Astrocyte (in vitro differentiated cells and primary cell): ENCODE measurements at regions not wholly inside any gene's neighbourhood (a gene's known extent, or its start where the extent isn't known, plus 50 kb on each side); places are given as distances from the start of the nearest gene placed in this dataset.

Source experiments
- DNase-seq: peaks from one replicate; pipeline ENCODE4 v3.0.0-alpha.2; 2010; ENCODE audit warnings: low read depth
- FAIRE-seq: peaks from 2 replicates; lab custom pipeline; 2011; peaks lifted over from hg19 to GRCh38; lab: Jason Lieb, UNC
- H2AFZ ChIP-seq: 2 replicates; pipeline ENCODE4 v1.6.0; 2012; ENCODE audit warnings: low read depth, low read length, inconsistent platforms
- H3K27ac ChIP-seq: 2 replicates; pipeline ENCODE4 v1.5.1; 2011; ENCODE audit warnings: low read depth, low read length, inconsistent platforms
- H3K27me3 ChIP-seq: 2 replicates; pipeline ENCODE4 v1.6.0; 2011; ENCODE audit warnings: low read length, inconsistent platforms; ENCODE audit not compliant: insufficient read depth
- H3K36me3 ChIP-seq: 2 replicates; pipeline ENCODE4 v1.5.1; 2011; ENCODE audit warnings: low read length, inconsistent platforms; ENCODE audit not compliant: insufficient read depth
- H3K4me1 ChIP-seq: 2 replicates; pipeline ENCODE4 v1.5.1; 2011; ENCODE audit warnings: low read length, inconsistent platforms; ENCODE audit not compliant: insufficient read depth
- H3K4me2 ChIP-seq: 2 replicates; pipeline ENCODE4 v1.6.0; 2012; ENCODE audit warnings: low read length, inconsistent platforms
- H3K4me3 ChIP-seq: 2 replicates; pipeline ENCODE4 v1.5.1; 2011; ENCODE audit warnings: low read depth, mild to moderate bottlenecking, low read length, inconsistent platforms; ENCODE audit not compliant: insufficient read depth
- H3K79me2 ChIP-seq: 2 replicates; pipeline ENCODE4 v1.6.0; 2012; ENCODE audit warnings: mild to moderate bottlenecking, low read length, inconsistent platforms; ENCODE audit not compliant: insufficient read depth
- H3K9ac ChIP-seq: 2 replicates; pipeline ENCODE4 v1.6.0; 2012; ENCODE audit warnings: mild to moderate bottlenecking, low read length, inconsistent platforms
- H3K9me3 ChIP-seq: 2 replicates; pipeline ENCODE4 v1.5.1; 2012; ENCODE audit warnings: low read depth, mild to moderate bottlenecking, low read length, inconsistent platforms; ENCODE audit not compliant: insufficient read depth
- H4K20me1 ChIP-seq: 2 replicates; pipeline ENCODE4 v1.6.0; 2012; ENCODE audit warnings: low read length, inconsistent platforms; ENCODE audit not compliant: insufficient read depth
- H3K27ac Mint-ChIP-seq: one replicate; pipeline ENCODE4 v1.8.0; 2021; ENCODE audit warnings: mild to moderate bottlenecking, mixed read lengths; ENCODE audit not compliant: unreplicated experiment
- H3K27me3 Mint-ChIP-seq: one replicate; pipeline ENCODE4 v1.8.0; 2021; ENCODE audit warnings: low read depth, mixed read lengths; ENCODE audit not compliant: unreplicated experiment
- H3K36me3 Mint-ChIP-seq: one replicate; pipeline ENCODE4 v1.8.0; 2021; ENCODE audit warnings: low read depth, mixed read lengths; ENCODE audit not compliant: unreplicated experiment
- H3K4me1 Mint-ChIP-seq: one replicate; pipeline ENCODE4 v1.8.0; 2021; ENCODE audit warnings: low read depth, mixed read lengths; ENCODE audit not compliant: unreplicated experiment
- H3K4me3 Mint-ChIP-seq: one replicate; pipeline ENCODE4 v1.8.0; 2021; ENCODE audit warnings: mild to moderate bottlenecking, moderate library complexity, mixed read lengths; ENCODE audit not compliant: unreplicated experiment
- H3K9me3 Mint-ChIP-seq: one replicate; pipeline ENCODE4 v1.8.0; 2021; ENCODE audit warnings: mild to moderate bottlenecking, mixed read lengths; ENCODE audit not compliant: unreplicated experiment
- EZH2 ChIP-seq: IDR thresholded peaks from 2 replicates; pipeline ENCODE4 v1.6.1; 2012; ENCODE audit warnings: mild to moderate bottlenecking, low read length, inconsistent platforms; ENCODE audit not compliant: insufficient read depth
- TF ChIP-seq, protein P1 (sequence below): IDR thresholded peaks from 2 replicates; pipeline ENCODE4 v1.5.1; 2011; ENCODE audit warnings: low read depth, mild to moderate bottlenecking, inconsistent platforms, low read length, moderate library complexity; ENCODE audit not compliant: insufficient read depth

GRCh38 chr5:116880601-116881000 lies 306.0 kb upstream of the SEMA6A start:
- FAIRE-seq (no peak), DNase-seq (no peak)
- H3K36me3 Mint-ChIP-seq = no peaks in the 10 kb centered on the region
- peaks cover 2% of the 10 kb centered on the region for H3K27me3 Mint-ChIP-seq
- peaks cover 7% of the 10 kb centered on the region for H3K4me1 Mint-ChIP-seq
- no peaks in the 10 kb centered on the region for H3K27me3 ChIP-seq
- no peak overlapping the region for H3K9ac ChIP-seq
- no peaks in the 10 kb centered on the region for H3K9me3 ChIP-seq
- no peak overlapping the region for H3K27ac ChIP-seq
- no peak overlapping the region for H2AFZ ChIP-seq
- no peaks in the 10 kb centered on the region for H3K36me3 ChIP-seq
- H4K20me1 ChIP-seq = no peaks in the 10 kb centered on the region
- H3K4me1 ChIP-seq = no peaks in the 10 kb centered on the region
- no peaks in the 10 kb centered on the region for H3K9me3 Mint-ChIP-seq
- no peaks in the 10 kb centered on the region for H3K79me2 ChIP-seq
- no peak overlapping the region for H3K4me3 ChIP-seq
- TF ChIP-seq EZH2 = no peak
- TF ChIP-seq, protein P1, sequence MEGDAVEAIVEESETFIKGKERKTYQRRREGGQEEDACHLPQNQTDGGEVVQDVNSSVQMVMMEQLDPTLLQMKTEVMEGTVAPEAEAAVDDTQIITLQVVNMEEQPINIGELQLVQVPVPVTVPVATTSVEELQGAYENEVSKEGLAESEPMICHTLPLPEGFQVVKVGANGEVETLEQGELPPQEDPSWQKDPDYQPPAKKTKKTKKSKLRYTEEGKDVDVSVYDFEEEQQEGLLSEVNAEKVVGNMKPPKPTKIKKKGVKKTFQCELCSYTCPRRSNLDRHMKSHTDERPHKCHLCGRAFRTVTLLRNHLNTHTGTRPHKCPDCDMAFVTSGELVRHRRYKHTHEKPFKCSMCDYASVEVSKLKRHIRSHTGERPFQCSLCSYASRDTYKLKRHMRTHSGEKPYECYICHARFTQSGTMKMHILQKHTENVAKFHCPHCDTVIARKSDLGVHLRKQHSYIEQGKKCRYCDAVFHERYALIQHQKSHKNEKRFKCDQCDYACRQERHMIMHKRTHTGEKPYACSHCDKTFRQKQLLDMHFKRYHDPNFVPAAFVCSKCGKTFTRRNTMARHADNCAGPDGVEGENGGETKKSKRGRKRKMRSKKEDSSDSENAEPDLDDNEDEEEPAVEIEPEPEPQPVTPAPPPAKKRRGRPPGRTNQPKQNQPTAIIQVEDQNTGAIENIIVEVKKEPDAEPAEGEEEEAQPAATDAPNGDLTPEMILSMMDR = no peak
- no peak overlapping the region for H3K4me3 Mint-ChIP-seq
- H3K27ac Mint-ChIP-seq = no peak overlapping the region
- H3K4me2 ChIP-seq = no peak overlapping the region

- Histone ChIP-seq H4K20me1 (no peaks in the 10 kb centered on the region), H3K27ac (no peak overlapping the region), H3K9me3 (no peaks in the 10 kb centered on the region), H3K9ac (no peak overlapping the region), H3K79me2 (no peaks in the 10 kb centered on the region), H3K4me1 (no peaks in the 10 kb centered on the region), H3K4me3 (no peak overlapping the region), H3K27me3 (no peaks in the 10 kb centered on the region), H3K36me3 (no peaks in the 10 kb centered on the region), H3K4me2 (no peak overlapping the region), H2AFZ (no peak overlapping the region)
- Mint-ChIP-seq H3K27me3 (peaks cover 2% of the 10 kb centered on the region), H3K27ac (no peak overlapping the region), H3K4me3 (no peak overlapping the region), H3K9me3 (no peaks in the 10 kb centered on the region), H3K36me3 (no peaks in the 10 kb centered on the region), H3K4me1 (peaks cover 7% of the 10 kb centered on the region)
- FAIRE-seq (no peak), DNase-seq (no peak)
- no peak for TF ChIP-seq EZH2
- TF ChIP-seq, protein P1 = no peak
Measured at GRCh38 chr5:116880150-116880549, 305.5 kb upstream of the SEMA6A start.

- Histone ChIP-seq H3K4me1 (no peaks in the 10 kb centered on the region), H3K79me2 (no peaks in the 10 kb centered on the region), H3K4me2 (no peak overlapping the region), H4K20me1 (no peaks in the 10 kb centered on the region), H3K9ac (no peak overlapping the region), H3K9me3 (no peaks in the 10 kb centered on the region), H2AFZ (no peak overlapping the region), H3K27ac (no peak overlapping the region), H3K36me3 (no peaks in the 10 kb centered on the region), H3K27me3 (no peaks in the 10 kb centered on the region), H3K4me3 (no peak overlapping the region)
- Mint-ChIP-seq H3K27ac (no peak overlapping the region), H3K36me3 (no peaks in the 10 kb centered on the region), H3K4me1 (peaks cover 7% of the 10 kb centered on the region), H3K27me3 (no peaks in the 10 kb centered on the region), H3K4me3 (no peak overlapping the region), H3K9me3 (no peaks in the 10 kb centered on the region)
- TF ChIP-seq EZH2 = no peak
- TF ChIP-seq, protein P1 = no peak
- FAIRE-seq (no peak), DNase-seq (no peak)
Measured at GRCh38 chr5:116876240-116876840, 301.7 kb upstream of the SEMA6A start.
